Mesendoderm (in vitro differentiated cells): ENCODE measurements at regions not wholly inside any gene's neighbourhood (a gene's known extent, or its start where the extent isn't known, plus 50 kb on each side); places are given as distances from the start of the nearest gene placed in this dataset.
"Not testable (repeated sequence)": the region's sequence is repeated elsewhere in the genome, so short reads cannot be mapped to it uniquely, and the experiment has no call there.

Experiments used
- DNase-seq: peaks from one replicate; pipeline ENCODE4 v3.0.0; 2013
- H2AK5ac ChIP-seq: 2 replicates; pipeline ENCODE4 v1.6.1; 2013; ENCODE audit warnings: low read length, inconsistent platforms
- H2BK120ac ChIP-seq: 2 replicates; pipeline ENCODE4 v1.6.1; 2013; ENCODE audit warnings: low read depth, mild to moderate bottlenecking, low read length, moderate library complexity, mixed read lengths
- H2BK15ac ChIP-seq: replicated peaks from 2 replicates; pipeline ENCODE4 v1.6.1; 2013; ENCODE audit warnings: low read depth, mild to moderate bottlenecking, moderate library complexity
- H2BK5ac ChIP-seq: 2 replicates; pipeline ENCODE4 v1.6.1; 2013; ENCODE audit warnings: low read length, inconsistent platforms
- H3K18ac ChIP-seq: 2 replicates; pipeline ENCODE4 v1.6.1; 2013; ENCODE audit warnings: mild to moderate bottlenecking, low read length, mixed read lengths
- H3K23ac ChIP-seq: one replicate; pipeline ENCODE4 v1.6.1; 2013; ENCODE audit warnings: low read length
- H3K27ac ChIP-seq: 2 replicates; pipeline ENCODE4 v1.5.1; 2013; ENCODE audit warnings: low read depth, mild to moderate bottlenecking, inconsistent platforms, low read length, moderate library complexity
- H3K27me3 ChIP-seq: 2 replicates; pipeline ENCODE4 v1.6.1; 2013; ENCODE audit warnings: low read length, control low read depth, mild to moderate bottlenecking, inconsistent platforms; ENCODE audit not compliant: insufficient read depth, poor library complexity
- H3K36me3 ChIP-seq: 2 replicates; pipeline ENCODE4 v1.6.1; 2013; ENCODE audit warnings: low read length, inconsistent platforms; ENCODE audit not compliant: control insufficient read depth, insufficient read depth
- H3K4ac ChIP-seq: one replicate; pipeline ENCODE4 v1.6.1; 2013; ENCODE audit warnings: low read depth, mild to moderate bottlenecking, low read length, moderate library complexity
- H3K4me1 ChIP-seq: 2 replicates; pipeline ENCODE4 v1.6.1; 2013; ENCODE audit warnings: low read depth, low read length, inconsistent platforms; ENCODE audit not compliant: control insufficient read depth
- H3K4me2 ChIP-seq: 2 replicates; pipeline ENCODE4 v1.6.1; 2013; ENCODE audit warnings: low read length
- H3K4me3 ChIP-seq: 2 replicates; pipeline ENCODE4 v1.5.1; 2013; ENCODE audit warnings: mild to moderate bottlenecking, low read length
- H3K56ac ChIP-seq: one replicate; pipeline ENCODE4 v1.6.1; 2013; ENCODE audit warnings: low read length
- H3K79me1 ChIP-seq: 2 replicates; pipeline ENCODE4 v1.6.1; 2013; ENCODE audit warnings: low read length, inconsistent platforms
- H3K79me2 ChIP-seq: 2 replicates; pipeline ENCODE4 v1.6.1; 2013; ENCODE audit warnings: mild to moderate bottlenecking, low read length; ENCODE audit not compliant: control insufficient read depth, insufficient read depth
- H3K9ac ChIP-seq: 2 replicates; pipeline ENCODE4 v1.6.1; 2013; ENCODE audit warnings: low read length, inconsistent platforms
- H4K5ac ChIP-seq: one replicate; pipeline ENCODE4 v1.6.1; 2013; ENCODE audit warnings: low read length
- H4K8ac ChIP-seq: one replicate; pipeline ENCODE4 v1.6.1; 2013; ENCODE audit warnings: low read depth, mild to moderate bottlenecking, control low read depth, low read length, moderate library complexity
- WGBS: extraction: QIAGEN DNeasy Blood & Tissue Kit; methylation state at CpG from one replicate; pipeline ENCODE4 v1.1.7; 2013; ENCODE audit warnings: low lambda C conversion rate, missing lambda C conversion rate; ENCODE audit not compliant: insufficient coverage; ENCODE audit errors: extremely low coverage; 5-methylcytosine and 5-hydroxymethylcytosine counted together

GRCh38 chr17:64730023-64730422 lies 67.9 kb upstream of the SMURF2 start:
- no CpG with 5 or more reads among the region's 6 CpGs for whole genome bisulfite sequencing
- H3K27me3 ChIP-seq, H3K79me1 ChIP-seq, H3K4me3 ChIP-seq, H3K79me2 ChIP-seq, H2BK120ac ChIP-seq, H3K9ac ChIP-seq, H2BK5ac ChIP-seq, H3K4me2 ChIP-seq, H3K56ac ChIP-seq, H3K18ac ChIP-seq, H3K36me3 ChIP-seq, H2BK15ac ChIP-seq, H3K23ac ChIP-seq, DNase-seq, H4K5ac ChIP-seq, H3K27ac ChIP-seq, H3K4ac ChIP-seq, H2AK5ac ChIP-seq, H3K4me1 ChIP-seq, H4K8ac ChIP-seq: not testable (repeated sequence)

- Histone ChIP-seq H3K18ac (no peak overlapping the region), H3K4me3 (no peak overlapping the region)
- no CpG with 5 or more reads among the region's 7 CpGs for WGBS
These were observed 67.1 kb upstream of the SMURF2 start for GRCh38 chr17:64729201-64729600.

GRCh38 chr17:64728041-64728695 lies 66.1 kb upstream of the SMURF2 start:
- no peak overlapping the region for H3K56ac ChIP-seq
- H3K9ac ChIP-seq, result no peak overlapping the region
- H2BK5ac ChIP-seq, result no peak overlapping the region
- no peak overlapping the region for H2AK5ac ChIP-seq
- no peaks in the 10 kb centered on the region for H3K4me1 ChIP-seq
- no peak overlapping the region for H2BK15ac ChIP-seq
- no peaks in the 10 kb centered on the region for H3K79me1 ChIP-seq
- no peaks in the 10 kb centered on the region for H3K27me3 ChIP-seq
- no peak overlapping the region for H3K18ac ChIP-seq
- H3K36me3 ChIP-seq, result no peaks in the 10 kb centered on the region
- no peak overlapping the region for H3K23ac ChIP-seq
- no peak overlapping the region for H3K4ac ChIP-seq
- no peak overlapping the region for H3K27ac ChIP-seq
- no peak overlapping the region for H4K5ac ChIP-seq
- WGBS, result no CpG with 5 or more reads among the region's 8 CpGs
- H3K79me2 ChIP-seq, result no peaks in the 10 kb centered on the region
- no peak overlapping the region for H3K4me2 ChIP-seq
- H4K8ac ChIP-seq, result no peak overlapping the region
- no peak for DNase-seq
- H3K4me3 ChIP-seq, result no peak overlapping the region
- H2BK120ac ChIP-seq, result no peak overlapping the region

More at GRCh38 chr17:64729201-64729600, 67.1 kb upstream of the SMURF2 start:
- H3K9ac ChIP-seq, result no peak overlapping the region
- H3K23ac ChIP-seq, result no peak overlapping the region
- H4K5ac ChIP-seq, result no peak overlapping the region
- no peak overlapping the region for H3K4ac ChIP-seq
- no peak overlapping the region for H3K56ac ChIP-seq
- no peak for DNase-seq
- no peak overlapping the region for H2BK120ac ChIP-seq
- H2BK5ac ChIP-seq, result no peak overlapping the region
- no peaks in the 10 kb centered on the region for H3K79me1 ChIP-seq
- no peaks in the 10 kb centered on the region for H3K4me1 ChIP-seq
- H2BK15ac ChIP-seq, result no peak overlapping the region
- no peak overlapping the region for H3K27ac ChIP-seq
- H3K4me2 ChIP-seq, result no peak overlapping the region
- H3K27me3 ChIP-seq, result no peaks in the 10 kb centered on the region
- no peak overlapping the region for H4K8ac ChIP-seq
- no peak overlapping the region for H2AK5ac ChIP-seq
- no peaks in the 10 kb centered on the region for H3K79me2 ChIP-seq
- H3K36me3 ChIP-seq, result no peaks in the 10 kb centered on the region

GRCh38 chr17:64726025-64726424 lies 63.9 kb upstream of the SMURF2 start:
- H2BK15ac ChIP-seq, H3K9ac ChIP-seq, H2AK5ac ChIP-seq, H3K79me2 ChIP-seq, H3K4me1 ChIP-seq, H3K4ac ChIP-seq, H2BK120ac ChIP-seq, H2BK5ac ChIP-seq, H3K36me3 ChIP-seq, H3K56ac ChIP-seq, H4K5ac ChIP-seq, H3K27me3 ChIP-seq, H4K8ac ChIP-seq, H3K23ac ChIP-seq, H3K4me2 ChIP-seq, H3K79me1 ChIP-seq, H3K4me3 ChIP-seq, DNase-seq, H3K27ac ChIP-seq, H3K18ac ChIP-seq: not testable (repeated sequence)
- no CpG with 5 or more reads among the region's 5 CpGs for WGBS

GRCh38 chr17:64724246-64724645 lies 62.1 kb upstream of the SMURF2 start:
- not testable (repeated sequence) for H3K27me3 ChIP-seq, H4K8ac ChIP-seq, H3K79me2 ChIP-seq, H2BK120ac ChIP-seq, H3K4me2 ChIP-seq, DNase-seq, H3K4me1 ChIP-seq, H3K56ac ChIP-seq, H4K5ac ChIP-seq, H3K4me3 ChIP-seq, H3K9ac ChIP-seq, H2BK15ac ChIP-seq, H3K36me3 ChIP-seq, H3K27ac ChIP-seq, H3K79me1 ChIP-seq, H2AK5ac ChIP-seq, H3K18ac ChIP-seq, H3K23ac ChIP-seq, H3K4ac ChIP-seq, H2BK5ac ChIP-seq
- no CpG with 5 or more reads among the region's 8 CpGs for WGBS

GRCh38 chr17:64723781-64724180 lies 61.7 kb upstream of the SMURF2 start:
- Histone ChIP-seq H2AK5ac (no peak overlapping the region), H3K56ac (no peak overlapping the region), H3K79me1 (no peaks in the 10 kb centered on the region), H3K4ac (no peak overlapping the region), H3K27ac (no peak overlapping the region), H3K4me3 (no peak overlapping the region), H4K5ac (no peak overlapping the region), H2BK120ac (no peak overlapping the region), H2BK15ac (no peak overlapping the region), H3K23ac (no peak overlapping the region), H3K36me3 (no peaks in the 10 kb centered on the region), H3K79me2 (no peaks in the 10 kb centered on the region), H3K4me2 (no peak overlapping the region), H3K4me1 (no peaks in the 10 kb centered on the region), H4K8ac (no peak overlapping the region), H3K27me3 (no peaks in the 10 kb centered on the region), H3K9ac (no peak overlapping the region), H2BK5ac (no peak overlapping the region), H3K18ac (no peak overlapping the region)
- DNase-seq, result no peak
- WGBS, result no CpG with 5 or more reads among the region's 2 CpGs
